GM21390 (cell line): ENCODE measurements at regions not wholly inside any gene's neighbourhood (a gene's known extent, or its start where the extent isn't known, plus 50 kb on each side); places are given as distances from the start of the nearest gene placed in this dataset.

ENCODE experiments used
- ATAC-seq: cut with Tn5 transposase; IDR thresholded peaks from one replicate; pipeline ENCODE4 v1.9.1; 2021; ENCODE audit not compliant: unreplicated experiment

- no peak for ATAC-seq
Measured at GRCh38 chr1:79614762-79615161, 608.2 kb upstream of the ADGRL4 start.

- no peak for ATAC-seq
Measured at GRCh38 chr1:79614106-79614505, 607.6 kb upstream of the ADGRL4 start.

- ATAC-seq = no peak
Measured at GRCh38 chr1:79613046-79613445, 606.5 kb upstream of the ADGRL4 start.

- no peak for ATAC-seq
Measured at GRCh38 chr1:79604490-79605198, 598.1 kb upstream of the ADGRL4 start.

- no peak for ATAC-seq
Measured at GRCh38 chr1:79603843-79604242, 597.3 kb upstream of the ADGRL4 start.

- no peak for ATAC-seq
Measured at GRCh38 chr1:79599257-79599656, 592.7 kb upstream of the ADGRL4 start.

- no peak for ATAC-seq
Measured at GRCh38 chr1:79595931-79596330, 589.4 kb upstream of the ADGRL4 start.

- no peak for ATAC-seq
Measured at GRCh38 chr1:79594121-79594698, 587.7 kb upstream of the ADGRL4 start.

- no peak for ATAC-seq
Measured at GRCh38 chr1:79592707-79593106, 586.2 kb upstream of the ADGRL4 start.

- ATAC-seq = no peak
Measured at GRCh38 chr1:79588719-79589118, 582.2 kb upstream of the ADGRL4 start.

- ATAC-seq = no peak
Measured at GRCh38 chr1:79587229-79587628, 580.7 kb upstream of the ADGRL4 start.

- ATAC-seq = no peak
Measured at GRCh38 chr1:79585801-79586200, 579.3 kb upstream of the ADGRL4 start.

- ATAC-seq = no peak
Measured at GRCh38 chr1:79575424-79575823, 568.9 kb upstream of the ADGRL4 start.

GRCh38 chr1:79568411-79568810 is 561.9 kb upstream of the ADGRL4 start:
- no peak for ATAC-seq

- no peak for ATAC-seq
Measured at GRCh38 chr1:79561521-79561978, 555.0 kb upstream of the ADGRL4 start.

GRCh38 chr1:79556189-79556588 is 549.7 kb upstream of the ADGRL4 start:
- ATAC-seq = no peak

GRCh38 chr1:79554688-79555087 is 548.2 kb upstream of the ADGRL4 start:
- no peak for ATAC-seq

GRCh38 chr1:79551321-79551720 is 544.8 kb upstream of the ADGRL4 start:
- no peak for ATAC-seq

- no peak for ATAC-seq
Measured at GRCh38 chr1:79550402-79550801, 543.9 kb upstream of the ADGRL4 start.

GRCh38 chr1:79549201-79549600 is 542.7 kb upstream of the ADGRL4 start:
- ATAC-seq = no peak

GRCh38 chr1:79547514-79547913 is 541.0 kb upstream of the ADGRL4 start:
- ATAC-seq = no peak

GRCh38 chr1:79543394-79543793 is 536.9 kb upstream of the ADGRL4 start:
- no peak for ATAC-seq

- ATAC-seq = no peak
Measured at GRCh38 chr1:79539001-79539400, 532.5 kb upstream of the ADGRL4 start.
